Activated T-cell treated with anti-CD3 and anti-CD28 coated beads, Interleukin-2, amount 50 U/mL, for 72 hours (primary cell): ENCODE measurements at regions not wholly inside any gene's neighbourhood (a gene's known extent, or its start where the extent isn't known, plus 50 kb on each side); places are given as distances from the start of the nearest gene placed in this dataset.

ENCODE experiments used
- ATAC-seq, 2 donors: fragments of 150-1000 bp; cut with Tn5 transposase; replicated peaks in 1 of 2; 2 replicates each; pipeline ENCODE4 v1.10.0; 2021; ENCODE audit warnings: moderate library complexity in 2 of 2, mild to moderate bottlenecking in 1 of 2
- DNase-seq, 2 donors: peaks; one replicate each; pipeline ENCODE4 v3.0.0; 2021 to 2022; ENCODE audit warnings: mixed read lengths in 1 of 2
- H3K27ac Mint-ChIP-seq: one replicate; pipeline ENCODE4 v1.8.0; 2022; ENCODE audit warnings: mild to moderate bottlenecking, moderate library complexity, mixed read lengths
- H3K27me3 Mint-ChIP-seq: one replicate; pipeline ENCODE4 v1.8.0; 2022; ENCODE audit warnings: low read depth, mixed read lengths
- H3K36me3 Mint-ChIP-seq, 2 donors: one replicate each; pipeline ENCODE4 v1.8.0; 2022; ENCODE audit warnings: mixed read lengths in 2 of 2, mild to moderate bottlenecking in 1 of 2; ENCODE audit not compliant: insufficient read depth in 2 of 2
- H3K4me1 Mint-ChIP-seq: one replicate; pipeline ENCODE4 v1.8.0; 2022; ENCODE audit warnings: low read depth, mixed read lengths
- H3K4me3 Mint-ChIP-seq, 2 donors: one replicate each; pipeline ENCODE4 v1.8.0; 2022; ENCODE audit warnings: mild to moderate bottlenecking in 2 of 2, mixed read lengths in 2 of 2, moderate library complexity in 2 of 2
- H3K9me3 Mint-ChIP-seq, 2 donors: one replicate each; pipeline ENCODE4 v1.8.0; 2022; ENCODE audit warnings: mixed read lengths in 2 of 2

GRCh38 chrX:45696736-45697135 lies 496.1 kb upstream of the DIPK2B start:
- Mint-ChIP-seq H3K4me1 (peaks cover 20% of the 10 kb centered on the region), H3K9me3 (peaks cover 3 to 5% of the 10 kb centered on the region in 2 donors), H3K27me3 (peaks cover 44% of the 10 kb centered on the region), H3K27ac (no peak overlapping the region), H3K36me3 (peaks cover 0 to 3% of the 10 kb centered on the region in 2 donors), H3K4me3 (no peak overlapping the region)
- DNase-seq: no peak
- ATAC-seq: no peak

GRCh38 chrX:45689971-45690370 lies 489.3 kb upstream of the DIPK2B start:
- ATAC-seq: no peak
- Mint-ChIP-seq H3K4me3 (no peak overlapping the region), H3K27me3 (peaks cover 52% of the 10 kb centered on the region), H3K27ac (no peak overlapping the region), H3K4me1 (no peaks in the 10 kb centered on the region), H3K9me3 (peaks cover 0 to 3% of the 10 kb centered on the region in 2 donors), H3K36me3 (no peaks in the 10 kb centered on the region)
- no peak for DNase-seq

- no peak for ATAC-seq
- H3K9me3 Mint-ChIP-seq: peaks cover 0 to 3% of the 10 kb centered on the region in 2 donors
- no peak overlapping the region for H3K27ac Mint-ChIP-seq
- no peaks in the 10 kb centered on the region for H3K36me3 Mint-ChIP-seq
- no peaks in the 10 kb centered on the region for H3K4me1 Mint-ChIP-seq
- H3K27me3 Mint-ChIP-seq: peaks cover 24% of the 10 kb centered on the region
- no peak overlapping the region for H3K4me3 Mint-ChIP-seq
- no peak for DNase-seq
These were observed 483.2 kb upstream of the DIPK2B start for GRCh38 chrX:45683914-45684313.

GRCh38 chrX:45681891-45682290 lies 481.2 kb upstream of the DIPK2B start:
- Mint-ChIP-seq H3K9me3 (peaks cover 0 to 2% of the 10 kb centered on the region in 2 donors), H3K36me3 (no peaks in the 10 kb centered on the region), H3K27ac (no peak overlapping the region), H3K4me1 (no peaks in the 10 kb centered on the region), H3K27me3 (peaks cover 17% of the 10 kb centered on the region), H3K4me3 (no peak overlapping the region)
- DNase-seq (no peak), ATAC-seq (no peak)

GRCh38 chrX:45669715-45670340 lies 469.2 kb upstream of the DIPK2B start:
- Mint-ChIP-seq H3K9me3 (no peaks in the 10 kb centered on the region), H3K4me1 (no peaks in the 10 kb centered on the region), H3K4me3 (no peak overlapping the region), H3K27ac (no peak overlapping the region), H3K36me3 (no peaks in the 10 kb centered on the region), H3K27me3 (peaks cover 44% of the 10 kb centered on the region)
- no peak for ATAC-seq
- DNase-seq: no peak

GRCh38 chrX:45668686-45669443 lies 468.2 kb upstream of the DIPK2B start:
- Mint-ChIP-seq H3K36me3 (no peaks in the 10 kb centered on the region), H3K4me1 (no peaks in the 10 kb centered on the region), H3K27ac (no peak overlapping the region), H3K9me3 (peaks cover 1 to 2% of the 10 kb centered on the region in 2 donors), H3K4me3 (no peak overlapping the region), H3K27me3 (peaks cover 36% of the 10 kb centered on the region)
- no peak for ATAC-seq
- DNase-seq: no peak

GRCh38 chrX:45667666-45668065 lies 467.0 kb upstream of the DIPK2B start:
- Mint-ChIP-seq H3K27me3 (peaks cover 43% of the 10 kb centered on the region), H3K4me1 (no peaks in the 10 kb centered on the region), H3K36me3 (no peaks in the 10 kb centered on the region), H3K27ac (no peak overlapping the region), H3K9me3 (peaks cover 2 to 3% of the 10 kb centered on the region in 2 donors), H3K4me3 (no peak overlapping the region)
- ATAC-seq (no peak), DNase-seq (no peak)

GRCh38 chrX:45664727-45665290 lies 464.1 kb upstream of the DIPK2B start:
- H3K4me3 Mint-ChIP-seq: no peak overlapping the region
- H3K4me1 Mint-ChIP-seq: no peaks in the 10 kb centered on the region
- ATAC-seq (no peak), DNase-seq (no peak)
- H3K27ac Mint-ChIP-seq: no peak overlapping the region
- peaks cover 2 to 3% of the 10 kb centered on the region in 2 donors for H3K9me3 Mint-ChIP-seq
- H3K27me3 Mint-ChIP-seq: peaks cover 38% of the 10 kb centered on the region
- no peaks in the 10 kb centered on the region for H3K36me3 Mint-ChIP-seq

- no peak overlapping the region for H3K4me3 Mint-ChIP-seq
- peaks cover 2 to 8% of the 10 kb centered on the region in 2 donors for H3K9me3 Mint-ChIP-seq
- no peaks in the 10 kb centered on the region for H3K36me3 Mint-ChIP-seq
- no peak overlapping the region for H3K27ac Mint-ChIP-seq
- no peak for ATAC-seq
- H3K27me3 Mint-ChIP-seq: peaks cover 16% of the 10 kb centered on the region
- no peak for DNase-seq
- no peaks in the 10 kb centered on the region for H3K4me1 Mint-ChIP-seq
These were observed 459.8 kb upstream of the DIPK2B start for GRCh38 chrX:45660477-45660876.

GRCh38 chrX:45633419-45633818 lies 432.7 kb upstream of the DIPK2B start:
- peaks cover 2% of the 10 kb centered on the region in 2 donors for H3K36me3 Mint-ChIP-seq
- no peak overlapping the region for H3K27ac Mint-ChIP-seq
- no peak for ATAC-seq
- no peak for DNase-seq
- H3K4me3 Mint-ChIP-seq: no peak overlapping the region
- no peaks in the 10 kb centered on the region for H3K4me1 Mint-ChIP-seq
- peaks cover 0 to 1% of the 10 kb centered on the region in 2 donors for H3K9me3 Mint-ChIP-seq
- peaks cover 56% of the 10 kb centered on the region for H3K27me3 Mint-ChIP-seq

- no peak overlapping the region for H3K4me3 Mint-ChIP-seq
- H3K27me3 Mint-ChIP-seq: peaks cover 53% of the 10 kb centered on the region
- H3K36me3 Mint-ChIP-seq: peaks cover 2% of the 10 kb centered on the region in 2 donors
- H3K27ac Mint-ChIP-seq: no peak overlapping the region
- H3K4me1 Mint-ChIP-seq: no peaks in the 10 kb centered on the region
- peaks cover 0 to 1% of the 10 kb centered on the region in 2 donors for H3K9me3 Mint-ChIP-seq
- ATAC-seq: no peak
- no peak for DNase-seq
These were observed 431.8 kb upstream of the DIPK2B start for GRCh38 chrX:45632506-45632905.

GRCh38 chrX:45630078-45630477 lies 429.4 kb upstream of the DIPK2B start:
- ATAC-seq (no peak), DNase-seq (no peak)
- H3K9me3 Mint-ChIP-seq: peaks cover 2 to 8% of the 10 kb centered on the region in 2 donors
- peaks cover 4 to 11% of the 10 kb centered on the region in 2 donors for H3K36me3 Mint-ChIP-seq
- no peak overlapping the region for H3K4me3 Mint-ChIP-seq
- H3K4me1 Mint-ChIP-seq: no peaks in the 10 kb centered on the region
- H3K27me3 Mint-ChIP-seq: peaks cover 35% of the 10 kb centered on the region
- no peak overlapping the region for H3K27ac Mint-ChIP-seq

GRCh38 chrX:45628041-45628440 lies 427.4 kb upstream of the DIPK2B start:
- DNase-seq (no peak), ATAC-seq (no peak)
- H3K27me3 Mint-ChIP-seq: peaks cover 26% of the 10 kb centered on the region
- no peak overlapping the region for H3K27ac Mint-ChIP-seq
- peaks cover under 1% of the 10 kb centered on the region for H3K4me1 Mint-ChIP-seq
- peaks cover 2 to 8% of the 10 kb centered on the region in 2 donors for H3K9me3 Mint-ChIP-seq
- peaks cover 4 to 11% of the 10 kb centered on the region in 2 donors for H3K36me3 Mint-ChIP-seq
- no peak overlapping the region for H3K4me3 Mint-ChIP-seq
